Osteocyte (in vitro differentiated cells): ENCODE measurements at regions not wholly inside any gene's neighbourhood (a gene's known extent, or its start where the extent isn't known, plus 50 kb on each side); places are given as distances from the start of the nearest gene placed in this dataset.

Experiments
- DNase-seq: peaks from one replicate; pipeline ENCODE4 v3.0.0; 2021; ENCODE audit warnings: mixed read lengths; ENCODE audit not compliant: unreplicated experiment; ENCODE audit errors: extremely low spot score
- H3K27ac Mint-ChIP-seq: one replicate; pipeline ENCODE4 v1.8.0; 2021; ENCODE audit warnings: mild to moderate bottlenecking, mixed read lengths; ENCODE audit not compliant: unreplicated experiment
- H3K27me3 Mint-ChIP-seq: one replicate; pipeline ENCODE4 v1.8.0; 2021; ENCODE audit warnings: mixed read lengths; ENCODE audit not compliant: unreplicated experiment
- H3K36me3 Mint-ChIP-seq: one replicate; pipeline ENCODE4 v1.8.0; 2021; ENCODE audit warnings: mixed read lengths; ENCODE audit not compliant: unreplicated experiment
- H3K4me1 Mint-ChIP-seq: one replicate; pipeline ENCODE4 v1.8.0; 2021; ENCODE audit warnings: mixed read lengths; ENCODE audit not compliant: unreplicated experiment
- H3K4me3 Mint-ChIP-seq: one replicate; pipeline ENCODE4 v1.8.0; 2021; ENCODE audit warnings: mild to moderate bottlenecking, moderate library complexity, mixed read lengths; ENCODE audit not compliant: unreplicated experiment
- H3K9me3 Mint-ChIP-seq: one replicate; pipeline ENCODE4 v1.8.0; 2021; ENCODE audit warnings: mixed read lengths; ENCODE audit not compliant: unreplicated experiment
- CTCF ChIP-seq: fragments of 200-600 bp; sonication (generic); IDR thresholded peaks from 2 replicates; pipeline ENCODE4 v1.5.0; 2021; ENCODE audit warnings: antibody characterized with exemption, mild to moderate bottlenecking, moderate library complexity

GRCh38 chr10:10886861-10887531 lies 130.7 kb upstream of the CELF2 start:
- no peaks in the 10 kb centered on the region for H3K27me3 Mint-ChIP-seq
- peaks cover 4% of the 10 kb centered on the region for H3K36me3 Mint-ChIP-seq
- H3K27ac Mint-ChIP-seq, result no peak overlapping the region
- no peak for DNase-seq
- peaks cover 10% of the 10 kb centered on the region for H3K9me3 Mint-ChIP-seq
- no peak for TF ChIP-seq CTCF
- peaks cover 7% of the 10 kb centered on the region for H3K4me1 Mint-ChIP-seq
- no peak overlapping the region for H3K4me3 Mint-ChIP-seq

GRCh38 chr10:10891124-10892082 lies 126.3 kb upstream of the CELF2 start:
- no peak overlapping the region for H3K4me3 Mint-ChIP-seq
- H3K27ac Mint-ChIP-seq, result no peak overlapping the region
- no peaks in the 10 kb centered on the region for H3K27me3 Mint-ChIP-seq
- no peak for TF ChIP-seq CTCF
- peaks cover 8% of the 10 kb centered on the region for H3K9me3 Mint-ChIP-seq
- H3K4me1 Mint-ChIP-seq, result peaks cover 7% of the 10 kb centered on the region
- peaks cover 3% of the 10 kb centered on the region for H3K36me3 Mint-ChIP-seq
- DNase-seq, result no peak

DNA sequence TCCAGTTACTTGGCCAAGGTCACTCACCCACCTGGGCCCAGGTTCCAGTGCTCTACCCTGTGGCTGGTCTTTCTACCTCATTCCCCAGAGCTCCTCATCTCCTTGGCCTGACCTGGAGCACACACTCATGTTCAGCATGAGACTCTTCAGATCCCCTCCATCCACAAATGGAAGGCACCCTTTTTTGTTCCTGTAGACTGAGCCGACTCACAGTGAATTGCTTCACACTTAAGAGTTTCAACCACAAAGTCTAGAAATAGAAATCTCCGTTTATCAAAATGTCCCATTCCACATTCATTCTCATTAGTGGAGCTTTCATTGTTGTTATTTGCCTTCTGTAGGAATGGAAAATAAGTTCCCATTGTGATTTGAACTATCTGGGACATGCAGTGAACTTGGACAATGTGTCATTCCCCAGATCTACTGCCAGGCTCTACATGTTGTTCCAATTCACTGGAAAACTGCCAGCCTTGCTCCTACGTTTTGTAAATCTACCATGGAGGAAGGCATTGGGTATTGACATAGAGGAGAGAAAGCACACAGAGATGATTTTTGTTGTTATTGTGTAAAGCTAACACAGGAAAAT lies 125.3 kb upstream of the CELF2 start:
- Mint-ChIP-seq H3K9me3 (peaks cover 9% of the 10 kb centered on the region), H3K4me1 (peaks cover 7% of the 10 kb centered on the region), H3K27me3 (no peaks in the 10 kb centered on the region), H3K36me3 (peaks cover 3% of the 10 kb centered on the region), H3K27ac (no peak overlapping the region), H3K4me3 (no peak overlapping the region)
- no peak for TF ChIP-seq CTCF
- DNase-seq, result no peak

GRCh38 chr10:10897400-10897799 lies 120.3 kb upstream of the CELF2 start:
- H3K27me3 Mint-ChIP-seq, result no peaks in the 10 kb centered on the region
- no peak overlapping the region for H3K4me3 Mint-ChIP-seq
- no peak for DNase-seq
- peaks cover 3% of the 10 kb centered on the region for H3K36me3 Mint-ChIP-seq
- no peak overlapping the region for H3K27ac Mint-ChIP-seq
- no peaks in the 10 kb centered on the region for H3K4me1 Mint-ChIP-seq
- H3K9me3 Mint-ChIP-seq, result peaks cover 14% of the 10 kb centered on the region
- no peak for TF ChIP-seq CTCF

DNA sequence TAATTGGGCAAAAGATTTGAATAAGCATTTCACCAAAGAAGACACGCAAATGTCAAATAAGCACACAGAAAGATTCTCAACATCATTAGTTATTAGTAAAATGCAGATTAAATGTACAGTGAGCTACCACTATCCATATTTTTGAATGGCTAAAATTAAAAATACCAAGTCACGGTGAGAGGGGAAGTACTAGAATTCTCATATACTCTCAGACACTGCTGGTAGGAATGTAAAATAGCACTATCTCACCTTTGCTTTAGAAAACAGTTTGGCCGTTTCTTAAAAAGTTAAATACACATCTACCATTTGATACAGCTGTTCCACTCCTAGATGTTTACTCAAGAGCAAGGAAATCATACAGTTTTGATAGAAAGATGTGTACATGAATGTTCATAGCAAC lies 115.8 kb upstream of the CELF2 start:
- no peak overlapping the region for H3K4me3 Mint-ChIP-seq
- no peak for TF ChIP-seq CTCF
- H3K36me3 Mint-ChIP-seq, result no peaks in the 10 kb centered on the region
- peaks cover 5% of the 10 kb centered on the region for H3K9me3 Mint-ChIP-seq
- H3K4me1 Mint-ChIP-seq, result no peaks in the 10 kb centered on the region
- H3K27ac Mint-ChIP-seq, result no peak overlapping the region
- H3K27me3 Mint-ChIP-seq, result no peaks in the 10 kb centered on the region
- DNase-seq, result no peak
